ENCODE measurements at regions not wholly inside any gene's neighbourhood (a gene's known extent, or its start where the extent isn't known, plus 50 kb on each side); places are given as distances from the start of the nearest gene placed in this dataset.
"Not testable (repeated sequence)": the region's sequence is repeated elsewhere in the genome, so short reads cannot be mapped to it uniquely, and the experiment has no call there.

- WGBS: 71% methylated on average over 5 of the region's 5 CpGs
- H3K4me1 ChIP-seq: no peaks in the 10 kb centered on the region
- no peak for TF ChIP-seq CTCF (IDR thresholded peaks at IDR 0.05)
- TF ChIP-seq EP300 (IDR thresholded peaks at IDR 0.05): no peak
- no peak for TF ChIP-seq POLR2AphosphoS5 (IDR thresholded peaks at IDR 0.05)
- TF ChIP-seq POLR2A (IDR thresholded peaks at IDR 0.05): no peak
- no peak for DNase-seq (ENCODE audit: low spot score in 2 of 2)
- no peaks in the 10 kb centered on the region for H3K9me3 ChIP-seq
- no peaks in the 10 kb centered on the region for H3K27me3 ChIP-seq
- no peak overlapping the region for H3K27ac ChIP-seq
- H3K4me3 ChIP-seq: no peak overlapping the region
- H3K36me3 ChIP-seq: no peaks in the 10 kb centered on the region
These were observed 363.6 kb upstream of the TYRP1 start for GRCh38 chr9:12329623-12329985.

- not testable (repeated sequence) for DNase-seq (ENCODE audit: low spot score in 2 of 2); H3K4me3 ChIP-seq; H3K27me3 ChIP-seq; H3K27ac ChIP-seq; H3K36me3 ChIP-seq; H3K4me1 ChIP-seq; H3K9me3 ChIP-seq
- WGBS: 87% methylated on average over 19 of the region's 26 CpGs
These were observed 359.2 kb upstream of the TYRP1 start for GRCh38 chr9:12333966-12334365.

- Histone ChIP-seq H3K9me3 (no peaks in the 10 kb centered on the region), H3K4me1 (no peaks in the 10 kb centered on the region), H3K36me3 (no peaks in the 10 kb centered on the region), H3K4me3 (no peak overlapping the region), H3K27ac (no peak overlapping the region), H3K27me3 (no peaks in the 10 kb centered on the region)
- no peak for TF ChIP-seq POLR2A (IDR thresholded peaks at IDR 0.05)
- no peak for TF ChIP-seq CTCF (IDR thresholded peaks at IDR 0.05)
- no peak for TF ChIP-seq EP300 (IDR thresholded peaks at IDR 0.05)
- TF ChIP-seq POLR2AphosphoS5 (IDR thresholded peaks at IDR 0.05): no peak
- DNase-seq (ENCODE audit: low spot score in 2 of 2): no peak
- WGBS: 65% methylated on average over 1 of the region's 1 CpG
These were observed 342.4 kb upstream of the TYRP1 start for GRCh38 chr9:12350775-12351174.

- Histone ChIP-seq H3K4me3 (no peak overlapping the region), H3K27me3 (no peaks in the 10 kb centered on the region), H3K36me3 (no peaks in the 10 kb centered on the region), H3K9me3 (no peaks in the 10 kb centered on the region), H3K4me1 (no peaks in the 10 kb centered on the region), H3K27ac (no peak overlapping the region)
- no peak for DNase-seq (ENCODE audit: low spot score in 2 of 2)
- WGBS: 66% methylated on average over 3 of the region's 3 CpGs
- TF ChIP-seq CTCF (IDR thresholded peaks at IDR 0.05): no peak
These were observed 341.7 kb upstream of the TYRP1 start for GRCh38 chr9:12351293-12352044.

- Histone ChIP-seq H3K36me3 (no peaks in the 10 kb centered on the region), H3K4me1 (no peaks in the 10 kb centered on the region), H3K4me3 (no peak overlapping the region), H3K27ac (no peak overlapping the region), H3K27me3 (no peaks in the 10 kb centered on the region), H3K9me3 (no peaks in the 10 kb centered on the region)
- TF ChIP-seq EP300 (IDR thresholded peaks at IDR 0.05) (no peak), POLR2AphosphoS5 (IDR thresholded peaks at IDR 0.05) (no peak), POLR2A (IDR thresholded peaks at IDR 0.05) (no peak), CTCF (IDR thresholded peaks at IDR 0.05) (no peak)
- DNase-seq (ENCODE audit: low spot score in 2 of 2): no peak
These were observed 341.2 kb upstream of the TYRP1 start for GRCh38 chr9:12352045-12352315.

- no peak for DNase-seq (ENCODE audit: low spot score in 2 of 2)
- Histone ChIP-seq H3K9me3 (no peaks in the 10 kb centered on the region), H3K4me3 (no peak overlapping the region), H3K27me3 (no peaks in the 10 kb centered on the region), H3K27ac (no peak overlapping the region), H3K36me3 (no peaks in the 10 kb centered on the region), H3K4me1 (no peaks in the 10 kb centered on the region)
- no peak for TF ChIP-seq POLR2AphosphoS5 (IDR thresholded peaks at IDR 0.05)
- 31% methylated on average over 2 of the region's 2 CpGs for WGBS
These were observed 329.7 kb upstream of the TYRP1 start for GRCh38 chr9:12363439-12363838.

Data from suprapubic skin (tissue), 4 donors.